ENCODE measurements at regions not wholly inside any gene's neighbourhood (a gene's known extent, or its start where the extent isn't known, plus 50 kb on each side); places are given as distances from the start of the nearest gene placed in this dataset.

GRCh38 chr17:13321951-13322701 is 279.6 kb downstream of the HS3ST3A1 start:
- TF ChIP-seq CTCF (IDR thresholded peaks at IDR 0.05) (no peak), EP300 (IDR thresholded peaks at IDR 0.05) (no peak)

All from tibial nerve (tissue), 4 donors.